Liver (tissue), 8 donors: ENCODE measurements at regions not wholly inside any gene's neighbourhood (a gene's known extent, or its start where the extent isn't known, plus 50 kb on each side); places are given as distances from the start of the nearest gene placed in this dataset.

Experiments
- DNase-seq: peaks from one replicate; pipeline ENCODE4 v3.0.0-alpha.2; 2017; ENCODE audit warnings: low spot score
- H3K27ac ChIP-seq, 2 donors: one replicate each; pipeline ENCODE4 v1.7.0; 2013; ENCODE audit warnings: inconsistent platforms in 2 of 2, low read length in 2 of 2, control low read depth in 1 of 2, low read depth in 1 of 2, mild to moderate bottlenecking in 1 of 2
- H3K27me3 ChIP-seq, 4 donors: one replicate each; pipeline versions ENCODE4 v1.6.1 to v1.7.0; 2013; ENCODE audit warnings: low read length in 3 of 4, inconsistent platforms in 1 of 4, mild to moderate bottlenecking in 1 of 4, moderate library complexity in 1 of 4; ENCODE audit not compliant: control insufficient read depth in 4 of 4, insufficient read depth in 4 of 4
- H3K36me3 ChIP-seq, 4 donors: one replicate each; pipeline versions ENCODE4 v1.6.1 to v1.7.0; 2013; ENCODE audit warnings: low read length in 3 of 4, mild to moderate bottlenecking in 3 of 4, low read depth in 1 of 4, moderate library complexity in 1 of 4; ENCODE audit not compliant: control insufficient read depth in 4 of 4, insufficient read depth in 3 of 4
- H3K4me1 ChIP-seq, 4 donors: one replicate each; pipeline versions ENCODE4 v1.6.1 to v1.7.0; 2013; ENCODE audit warnings: low read length in 3 of 4, mild to moderate bottlenecking in 3 of 4, moderate library complexity in 1 of 4; ENCODE audit not compliant: control insufficient read depth in 4 of 4, insufficient read depth in 4 of 4
- H3K4me3 ChIP-seq, 3 donors: one replicate each; pipeline versions ENCODE4 v1.6.1 to v1.7.0; 2013; ENCODE audit warnings: low read length in 3 of 3, control low read depth in 1 of 3, low read depth in 1 of 3, mild to moderate bottlenecking in 1 of 3
- H3K9ac ChIP-seq, 2 donors: one replicate each; pipeline ENCODE4 v1.7.0; 2013; ENCODE audit warnings: low read length in 2 of 2, mild to moderate bottlenecking in 2 of 2, moderate library complexity in 2 of 2, control low read depth in 1 of 2, low read depth in 1 of 2
- H3K9me3 ChIP-seq, 4 donors: one replicate each; pipeline versions ENCODE4 v1.6.1 to v1.7.0; 2013; ENCODE audit warnings: low read length in 3 of 4; ENCODE audit not compliant: control insufficient read depth in 4 of 4
- ATF3 ChIP-seq: IDR thresholded peaks from 2 replicates; pipeline ENCODE4 v1.6.1; 2016; ENCODE audit warnings: antibody characterized with exemption
- CTCF ChIP-seq: fragments of 150-350 bp; IDR thresholded peaks from 2 replicates; pipeline ENCODE4 v1.5.1; 2017; ENCODE audit warnings: improper control_type of control experiment, low read depth, low read length; ENCODE audit not compliant: missing input control
- FOXA1 ChIP-seq: IDR thresholded peaks from 2 replicates; pipeline ENCODE4 v1.6.1; 2016; ENCODE audit warnings: antibody characterized with exemption
- FOXA2 ChIP-seq: IDR thresholded peaks from 2 replicates; pipeline ENCODE4 v1.6.1; 2016; ENCODE audit warnings: antibody characterized with exemption
- HNF4A ChIP-seq, 2 donors: conservative IDR thresholded peaks; 2 replicates each; pipeline ENCODE4 v1.6.1; 2016; ENCODE audit warnings: antibody characterized with exemption in 2 of 2, mild to moderate bottlenecking in 2 of 2
- HNF4G ChIP-seq: IDR thresholded peaks from 2 replicates; pipeline ENCODE4 v1.6.1; 2016; ENCODE audit warnings: antibody characterized with exemption
- MAX ChIP-seq: IDR thresholded peaks from 2 replicates; pipeline ENCODE4 v1.6.1; 2016; ENCODE audit warnings: antibody characterized with exemption
- NR2F2 ChIP-seq: IDR thresholded peaks from 2 replicates; pipeline ENCODE4 v1.6.1; 2016; ENCODE audit warnings: antibody characterized with exemption
- RAD21 ChIP-seq, 2 donors: IDR thresholded peaks; 2 replicates each; pipeline ENCODE4 v1.6.1; 2016; ENCODE audit warnings: antibody characterized with exemption in 2 of 2, mild to moderate bottlenecking in 2 of 2
- REST ChIP-seq: IDR thresholded peaks from 2 replicates; pipeline ENCODE4 v1.6.1; 2016; ENCODE audit warnings: antibody characterized with exemption, mild to moderate bottlenecking
- RXRA ChIP-seq, 2 donors: IDR thresholded peaks; 2 replicates each; pipeline ENCODE4 v1.6.1; 2017 to 2018; ENCODE audit warnings: antibody characterized with exemption in 2 of 2, mild to moderate bottlenecking in 1 of 2
- SP1 ChIP-seq: IDR thresholded peaks from 2 replicates; pipeline ENCODE4 v1.6.1; 2018; ENCODE audit warnings: antibody characterized with exemption, mild to moderate bottlenecking
- YY1 ChIP-seq: IDR thresholded peaks from 2 replicates; pipeline ENCODE4 v1.6.1; 2016; ENCODE audit warnings: antibody characterized with exemption, mild to moderate bottlenecking
- ZBTB33 ChIP-seq: IDR thresholded peaks from 2 replicates; pipeline ENCODE4 v1.6.1; 2016; ENCODE audit warnings: antibody characterized with exemption
- WGBS: extraction: QIAGEN DNeasy Blood & Tissue Kit; methylation state at CpG from one replicate; pipeline ENCODE4 v1.1.7; 2013; 5-methylcytosine and 5-hydroxymethylcytosine counted together
- donor health status: healthy.
- donor health status: healthy.
- donor health status: healthy.
- donor health status: healthy.
- donor health status: healthy.

GRCh38 chr7:142554560-142555532, 194.4 kb upstream of the PRSS1 start:
- no peaks in the 10 kb centered on the region for H3K9me3 ChIP-seq
- H3K4me3 ChIP-seq, result no peak overlapping the region
- TF ChIP-seq YY1 (no peak), ATF3 (no peak), RAD21 (IDR thresholded peaks at IDR 0.05) (no peak), HNF4G (no peak), RXRA (IDR thresholded peaks at IDR 0.05) (no peak), MAX (no peak), REST (no peak), ZBTB33 (no peak), CTCF (no peak), NR2F2 (no peak)
- no peak overlapping the region for H3K9ac ChIP-seq
- no peaks in the 10 kb centered on the region for H3K4me1 ChIP-seq
- no peak overlapping the region for H3K27ac ChIP-seq
- no peaks in the 10 kb centered on the region for H3K36me3 ChIP-seq
- WGBS, result 67% methylated on average over 10 of the region's 10 CpGs
- no peaks in the 10 kb centered on the region for H3K27me3 ChIP-seq
- DNase-seq, result no peak

GRCh38 chr7:142553216-142553615, 196.1 kb upstream of the PRSS1 start:
- no peak overlapping the region for H3K9ac ChIP-seq
- H3K36me3 ChIP-seq, result no peaks in the 10 kb centered on the region
- no peaks in the 10 kb centered on the region for H3K9me3 ChIP-seq
- no peak overlapping the region for H3K27ac ChIP-seq
- 86% methylated on average over 2 of the region's 2 CpGs for WGBS
- no peaks in the 10 kb centered on the region for H3K27me3 ChIP-seq
- no peak overlapping the region for H3K4me3 ChIP-seq
- no peak for DNase-seq
- no peaks in the 10 kb centered on the region for H3K4me1 ChIP-seq
- TF ChIP-seq RXRA (IDR thresholded peaks at IDR 0.05) (no peak), CTCF (no peak), HNF4A (conservative IDR thresholded peaks at IDR 0.05) (no peak), FOXA2 (no peak), HNF4G (no peak), MAX (no peak), ZBTB33 (no peak), NR2F2 (no peak), SP1 (no peak), ATF3 (no peak), FOXA1 (no peak)
